ENCODE measurements at regions not wholly inside any gene's neighbourhood (a gene's known extent, or its start where the extent isn't known, plus 50 kb on each side); places are given as distances from the start of the nearest gene placed in this dataset.

DNA sequence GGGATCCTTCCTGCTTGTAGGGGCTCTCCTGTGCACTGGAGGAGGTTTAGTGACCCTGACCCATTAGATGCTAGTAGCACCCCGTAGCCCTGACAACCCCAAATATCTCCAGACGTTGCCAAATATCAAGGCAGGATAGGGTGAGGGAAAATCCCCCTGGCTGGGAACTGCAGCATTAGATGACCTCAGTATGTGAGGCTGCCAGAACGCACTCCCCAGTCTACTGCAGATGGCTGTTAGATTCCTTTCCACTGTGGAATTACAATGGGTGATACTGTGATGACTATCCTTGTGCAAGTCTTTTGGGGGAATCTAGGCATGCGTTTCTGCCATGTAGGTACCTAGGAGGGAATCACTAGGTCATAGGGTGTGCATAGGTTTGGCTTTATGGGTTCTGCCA is 226.3 kb upstream of the KCNG1 start:
- H3K27me3 ChIP-seq (ENCODE audit: insufficient read depth, low read depth, severe bottlenecking), result peaks cover 90% of the 10 kb centered on the region
- TF ChIP-seq, protein P1, sequence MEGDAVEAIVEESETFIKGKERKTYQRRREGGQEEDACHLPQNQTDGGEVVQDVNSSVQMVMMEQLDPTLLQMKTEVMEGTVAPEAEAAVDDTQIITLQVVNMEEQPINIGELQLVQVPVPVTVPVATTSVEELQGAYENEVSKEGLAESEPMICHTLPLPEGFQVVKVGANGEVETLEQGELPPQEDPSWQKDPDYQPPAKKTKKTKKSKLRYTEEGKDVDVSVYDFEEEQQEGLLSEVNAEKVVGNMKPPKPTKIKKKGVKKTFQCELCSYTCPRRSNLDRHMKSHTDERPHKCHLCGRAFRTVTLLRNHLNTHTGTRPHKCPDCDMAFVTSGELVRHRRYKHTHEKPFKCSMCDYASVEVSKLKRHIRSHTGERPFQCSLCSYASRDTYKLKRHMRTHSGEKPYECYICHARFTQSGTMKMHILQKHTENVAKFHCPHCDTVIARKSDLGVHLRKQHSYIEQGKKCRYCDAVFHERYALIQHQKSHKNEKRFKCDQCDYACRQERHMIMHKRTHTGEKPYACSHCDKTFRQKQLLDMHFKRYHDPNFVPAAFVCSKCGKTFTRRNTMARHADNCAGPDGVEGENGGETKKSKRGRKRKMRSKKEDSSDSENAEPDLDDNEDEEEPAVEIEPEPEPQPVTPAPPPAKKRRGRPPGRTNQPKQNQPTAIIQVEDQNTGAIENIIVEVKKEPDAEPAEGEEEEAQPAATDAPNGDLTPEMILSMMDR (IDR thresholded peaks at IDR 0.05; ENCODE audit: low read depth, low read length), result no peak
- H3K9me3 ChIP-seq (ENCODE audit: severe bottlenecking), result no peaks in the 10 kb centered on the region
- DNase-seq, result no peak
- H3K4me3 ChIP-seq (ENCODE audit: low read depth, low read length), result no peak overlapping the region
- H3K36me3 ChIP-seq, result no peaks in the 10 kb centered on the region
- H3K27ac ChIP-seq, result no peak overlapping the region

- H3K27me3 ChIP-seq (ENCODE audit: insufficient read depth, low read depth, severe bottlenecking), result peaks cover 84% of the 10 kb centered on the region
- H3K27ac ChIP-seq, result no peak overlapping the region
- no peak overlapping the region for H3K4me3 ChIP-seq (ENCODE audit: low read depth, low read length)
- DNase-seq, result no peak
- TF ChIP-seq, protein P1 (IDR thresholded peaks at IDR 0.05; ENCODE audit: low read depth, low read length), result no peak
- peaks cover 8% of the 10 kb centered on the region for H3K9me3 ChIP-seq (ENCODE audit: severe bottlenecking)
- H3K36me3 ChIP-seq, result no peaks in the 10 kb centered on the region
Observed at GRCh38 chr20:51244466-51244865, 221.6 kb upstream of the KCNG1 start.

GRCh38 chr20:51238675-51239305 is 215.9 kb upstream of the KCNG1 start:
- peaks cover 8% of the 10 kb centered on the region for H3K9me3 ChIP-seq (ENCODE audit: severe bottlenecking)
- H3K36me3 ChIP-seq, result no peaks in the 10 kb centered on the region
- DNase-seq, result no peak
- TF ChIP-seq, protein P1 (IDR thresholded peaks at IDR 0.05; ENCODE audit: low read depth, low read length), result no peak
- peaks cover 78% of the 10 kb centered on the region for H3K27me3 ChIP-seq (ENCODE audit: insufficient read depth, low read depth, severe bottlenecking)
- no peak overlapping the region for H3K27ac ChIP-seq
- no peak overlapping the region for H3K4me3 ChIP-seq (ENCODE audit: low read depth, low read length)

- Histone ChIP-seq H3K36me3 (no peaks in the 10 kb centered on the region), H3K9me3 (ENCODE audit: severe bottlenecking) (peaks cover 7% of the 10 kb centered on the region), H3K27ac (no peak overlapping the region), H3K27me3 (ENCODE audit: insufficient read depth, low read depth, severe bottlenecking) (peaks cover 77% of the 10 kb centered on the region), H3K4me3 (ENCODE audit: low read depth, low read length) (no peak overlapping the region)
- TF ChIP-seq, protein P1 (IDR thresholded peaks at IDR 0.05; ENCODE audit: low read depth, low read length), result no peak
- no peak for DNase-seq
Observed at GRCh38 chr20:51237791-51238190, 214.9 kb upstream of the KCNG1 start.

- no peaks in the 10 kb centered on the region for H3K36me3 ChIP-seq
- TF ChIP-seq, protein P1 (IDR thresholded peaks at IDR 0.05; ENCODE audit: low read depth, low read length), result no peak
- H3K27me3 ChIP-seq (ENCODE audit: insufficient read depth, low read depth, severe bottlenecking), result peaks cover 76% of the 10 kb centered on the region
- no peak overlapping the region for H3K27ac ChIP-seq
- peaks cover 3% of the 10 kb centered on the region for H3K9me3 ChIP-seq (ENCODE audit: severe bottlenecking)
- no peak for DNase-seq
- H3K4me3 ChIP-seq (ENCODE audit: low read depth, low read length), result no peak overlapping the region
Observed at GRCh38 chr20:51237278-51237677, 214.4 kb upstream of the KCNG1 start.

DNA sequence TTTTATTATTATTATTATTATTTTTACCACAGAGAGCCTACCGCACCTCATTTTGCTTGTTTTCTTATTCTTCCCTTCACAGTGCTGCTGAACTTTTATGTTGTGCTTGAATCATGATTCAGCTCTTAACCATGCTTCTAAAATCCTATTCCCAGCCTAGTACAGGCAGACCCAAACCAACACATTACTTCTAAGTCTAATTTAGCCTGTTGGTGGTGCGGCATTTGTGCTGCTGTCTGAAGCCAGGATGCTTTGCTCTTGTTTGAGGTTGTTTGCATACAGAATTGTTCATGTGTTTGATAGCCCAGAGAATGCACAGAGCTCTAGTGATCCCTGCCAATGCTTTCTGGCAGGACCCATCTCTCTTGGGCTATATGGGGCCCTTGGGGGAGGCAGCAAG is 213.5 kb upstream of the KCNG1 start:
- H3K4me3 ChIP-seq (ENCODE audit: low read depth, low read length), result no peak overlapping the region
- no peak for DNase-seq
- no peaks in the 10 kb centered on the region for H3K36me3 ChIP-seq
- TF ChIP-seq, protein P1 (IDR thresholded peaks at IDR 0.05; ENCODE audit: low read depth, low read length), result no peak
- H3K27ac ChIP-seq, result no peak overlapping the region
- H3K9me3 ChIP-seq (ENCODE audit: severe bottlenecking), result no peaks in the 10 kb centered on the region
- peaks cover 78% of the 10 kb centered on the region for H3K27me3 ChIP-seq (ENCODE audit: insufficient read depth, low read depth, severe bottlenecking)

All from WERI-Rb-1 (cell line).